HG02943 (cell line): ENCODE measurements at regions not wholly inside any gene's neighbourhood (a gene's known extent, or its start where the extent isn't known, plus 50 kb on each side); places are given as distances from the start of the nearest gene placed in this dataset.

ENCODE experiments used
- ATAC-seq: cut with Tn5 transposase; IDR thresholded peaks from one replicate; pipeline ENCODE4 v1.9.1; 2021; ENCODE audit warnings: mild to moderate bottlenecking, low read depth, moderate library complexity; ENCODE audit not compliant: unreplicated experiment

DNA sequence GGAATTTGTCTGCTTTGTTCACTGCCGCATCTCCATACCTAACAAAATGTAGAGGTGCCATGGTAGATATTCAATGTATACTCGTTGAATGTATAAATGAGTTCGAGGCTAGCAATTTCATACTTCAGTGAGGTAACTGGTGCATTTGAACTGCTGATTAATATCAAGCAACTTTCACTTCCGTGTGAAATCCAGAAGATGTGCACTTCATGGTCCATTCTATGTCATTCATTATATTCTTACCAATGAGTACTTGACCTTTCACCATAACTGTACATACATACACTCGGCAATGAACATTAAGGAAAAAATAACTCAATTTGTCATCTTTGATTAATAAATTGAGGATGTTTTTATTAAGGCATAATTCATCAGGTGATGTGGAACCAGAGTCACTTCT is 598.5 kb downstream of the ZNF385D start:
- no peak for ATAC-seq

- ATAC-seq, result no peak
Observed at GRCh38 chr3:21142949-21143348, 608.1 kb downstream of the ZNF385D start.

- ATAC-seq, result no peak
Observed at GRCh38 chr3:21142031-21142430, 609.0 kb downstream of the ZNF385D start.

DNA sequence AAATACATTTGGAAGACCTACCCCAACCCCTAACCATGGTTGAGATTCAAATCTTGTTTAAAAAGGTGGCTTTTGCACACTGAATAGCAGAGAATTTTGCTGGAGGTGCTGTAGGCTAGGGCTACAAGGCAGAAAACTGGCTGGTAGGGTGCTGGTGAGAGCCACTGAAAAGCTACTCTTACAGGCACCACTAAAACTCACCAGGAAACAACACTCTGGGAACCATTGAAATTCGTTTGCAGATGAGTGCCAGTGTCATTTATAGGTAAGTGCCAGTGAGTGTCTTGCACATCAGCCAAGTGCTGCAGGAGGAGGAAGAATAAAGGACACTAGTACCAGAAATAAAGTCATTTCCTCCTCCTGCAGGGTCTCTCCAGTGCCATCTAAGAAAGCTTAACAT is 610.2 kb downstream of the ZNF385D start:
- ATAC-seq, result no peak

- no peak for ATAC-seq
Observed at GRCh38 chr3:21138085-21138484, 612.9 kb downstream of the ZNF385D start.

DNA sequence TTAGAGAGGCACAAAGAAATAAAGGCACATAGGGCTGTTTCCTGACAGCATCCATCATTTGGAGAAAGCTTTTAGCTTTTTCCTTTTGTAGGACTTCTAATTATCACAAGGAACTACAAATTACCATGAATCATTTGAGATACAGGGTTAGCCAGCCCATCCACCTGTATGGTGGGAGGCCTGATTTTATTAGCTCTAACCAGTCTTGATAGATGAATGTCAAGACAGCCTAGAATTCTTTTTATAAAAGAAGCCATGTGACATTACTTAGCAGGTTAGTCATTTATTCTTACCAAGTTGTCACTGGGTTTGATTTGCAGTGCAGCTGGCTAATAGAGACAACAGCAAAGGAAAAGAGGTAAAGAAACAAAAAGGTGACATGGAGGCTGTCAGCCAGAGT is 618.1 kb downstream of the ZNF385D start:
- no peak for ATAC-seq

- ATAC-seq, result no peak
Observed at GRCh38 chr3:21120826-21121225, 630.2 kb downstream of the ZNF385D start.

DNA sequence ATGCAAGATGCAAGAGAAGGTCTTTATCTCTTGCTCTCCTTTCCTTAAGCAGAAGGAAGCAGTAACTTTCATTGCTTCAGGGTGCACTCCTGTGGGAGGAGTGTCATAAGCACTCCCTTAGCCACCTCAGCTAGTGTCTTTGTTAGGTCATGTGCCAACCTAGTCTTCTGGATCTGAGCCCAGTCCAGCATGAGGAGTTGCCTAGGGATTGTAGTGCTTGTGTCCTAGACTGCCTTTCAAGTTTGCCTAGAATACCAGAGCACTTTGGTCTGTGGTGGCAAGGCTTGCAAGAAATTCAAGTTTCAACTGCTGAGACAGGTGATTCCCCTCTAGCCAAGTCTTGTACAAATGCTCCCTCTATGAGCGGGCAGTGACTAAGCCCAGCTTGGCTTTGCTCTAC is 633.6 kb downstream of the ZNF385D start:
- ATAC-seq, result no peak

- no peak for ATAC-seq
Observed at GRCh38 chr3:21109056-21109455, 642.0 kb downstream of the ZNF385D start.

- no peak for ATAC-seq
Observed at GRCh38 chr3:21105784-21106183, 645.2 kb downstream of the ZNF385D start.

DNA sequence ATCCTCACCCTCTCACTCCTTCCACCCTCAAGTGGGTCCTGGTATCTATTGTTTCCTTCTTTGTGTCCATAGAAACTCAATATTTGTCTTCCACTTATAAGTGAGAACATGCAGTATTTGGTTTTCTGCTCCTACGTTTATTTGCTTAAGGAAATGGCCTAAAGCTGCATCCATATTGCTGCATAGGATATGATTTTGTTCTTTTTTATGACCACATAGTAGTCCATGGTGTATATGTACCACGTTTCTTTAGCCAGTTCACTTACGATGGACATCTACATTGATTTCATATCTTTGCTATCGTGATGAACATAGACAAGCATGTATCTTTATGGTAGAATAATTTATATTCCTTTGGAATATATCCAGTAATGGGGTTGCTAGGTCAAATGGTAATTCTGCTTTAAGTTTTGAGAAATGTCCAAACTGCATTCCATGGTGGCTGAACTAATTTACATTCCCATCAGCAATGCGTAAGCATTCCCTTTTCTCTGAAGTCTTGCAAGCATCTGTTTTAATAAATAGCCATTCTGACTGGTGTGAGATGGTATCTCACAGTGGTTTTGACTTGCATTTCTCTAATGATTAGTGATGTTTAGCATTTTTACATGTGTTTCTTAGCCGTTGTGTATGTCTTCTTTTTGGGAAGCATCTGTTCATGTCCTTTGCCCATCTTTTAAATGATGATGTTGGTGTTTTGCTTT is 650.2 kb downstream of the ZNF385D start:
- ATAC-seq, result no peak

DNA sequence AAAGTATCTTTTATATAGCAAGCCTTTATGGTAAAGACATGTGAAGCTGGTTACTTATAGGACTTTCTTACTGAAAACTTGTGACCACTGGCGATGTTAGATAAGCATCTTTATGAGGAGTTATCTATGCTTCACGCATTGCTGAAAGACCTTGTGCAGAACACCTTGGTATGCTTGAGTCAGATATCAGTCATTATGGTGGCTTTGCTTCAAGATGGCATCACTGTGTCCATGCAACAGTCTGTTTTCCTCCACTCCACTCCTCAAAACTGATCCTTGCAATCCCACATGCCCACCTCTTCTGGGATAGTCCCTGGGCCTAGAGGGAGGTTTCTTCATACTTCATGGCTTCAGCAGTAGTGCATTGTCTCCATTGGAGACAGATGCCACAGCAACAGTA is 656.3 kb downstream of the ZNF385D start:
- no peak for ATAC-seq

DNA sequence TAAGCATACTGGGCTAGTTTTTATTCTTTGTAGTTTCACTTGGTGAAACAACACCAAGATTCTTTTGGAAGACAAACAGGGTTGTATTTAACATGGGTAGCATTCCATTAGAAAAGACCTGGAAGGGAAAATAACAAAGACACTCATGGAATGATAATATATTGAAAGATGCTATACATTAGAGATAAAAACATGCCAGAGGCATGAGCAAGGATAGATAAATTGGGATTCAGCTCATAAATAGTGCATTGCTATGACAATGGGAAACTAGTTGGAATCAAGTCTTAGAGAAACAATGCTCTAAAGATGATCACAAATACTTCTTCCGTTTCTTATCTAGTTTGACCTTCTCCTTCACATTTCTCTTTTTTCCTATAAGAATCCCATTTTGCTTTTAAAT is 677.4 kb downstream of the ZNF385D start:
- ATAC-seq, result no peak

DNA sequence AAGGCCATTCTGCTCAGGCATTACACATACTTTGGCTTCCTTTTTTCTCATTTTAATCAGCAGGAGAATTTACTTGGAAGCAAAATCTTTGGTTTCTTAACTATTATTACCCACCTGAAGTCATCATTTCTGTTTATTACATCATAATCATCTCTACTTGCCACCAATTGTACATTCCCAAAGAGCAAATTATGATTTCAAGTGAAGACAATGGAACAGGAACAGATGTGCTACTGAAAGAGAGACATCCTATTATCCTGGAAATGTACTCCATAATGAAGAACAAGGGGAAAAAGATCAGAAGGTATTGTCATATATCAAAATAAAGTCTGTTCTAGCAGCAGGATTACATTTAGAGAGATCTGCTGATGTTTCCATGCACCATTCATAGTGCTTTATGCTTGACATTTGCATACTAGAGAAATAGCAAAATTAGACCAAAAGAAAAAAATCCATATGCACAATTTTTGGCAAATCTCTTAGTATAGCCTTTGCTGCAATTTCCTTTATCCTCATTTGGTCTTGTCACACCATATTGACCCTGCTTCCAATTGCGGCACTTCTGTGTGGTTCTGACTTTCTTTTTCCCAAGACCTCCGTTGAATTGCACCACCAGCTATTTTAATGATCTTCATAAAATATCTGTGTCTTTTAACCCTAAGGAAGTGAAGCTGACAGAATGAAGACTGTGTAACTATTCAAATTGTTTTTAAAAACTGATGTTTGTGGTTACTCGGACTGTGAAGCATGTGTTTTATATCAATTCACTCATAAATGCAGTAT is 683.8 kb downstream of the ZNF385D start:
- ATAC-seq, result no peak

DNA sequence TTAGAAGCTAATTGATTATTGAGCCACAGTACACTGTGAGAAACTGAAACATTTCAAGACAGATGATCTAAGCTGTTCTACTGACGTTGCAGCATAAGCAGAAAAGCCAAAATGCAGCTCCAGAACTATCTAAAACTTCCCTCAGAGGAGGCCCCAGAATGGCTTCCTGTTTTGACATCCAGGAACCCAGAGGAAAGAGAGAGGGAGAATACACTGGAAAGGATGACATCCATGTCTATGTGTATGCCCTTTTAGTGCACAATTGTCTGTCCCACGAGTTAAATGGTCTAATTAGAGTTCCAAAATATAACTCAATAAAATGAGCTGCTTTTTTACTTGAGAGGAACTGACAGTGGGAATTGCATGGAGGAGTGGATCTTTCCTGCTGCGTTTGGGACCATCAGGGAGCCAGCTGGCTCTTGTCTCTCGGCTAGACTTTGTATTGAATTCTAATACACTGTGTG is 688.1 kb downstream of the ZNF385D start:
- no peak for ATAC-seq

GRCh38 chr3:21059404-21059803 is 691.6 kb downstream of the ZNF385D start:
- no peak for ATAC-seq

- ATAC-seq, result no peak
Observed at GRCh38 chr3:21056293-21056692, 694.7 kb downstream of the ZNF385D start.

GRCh38 chr3:21055015-21055414 is 696.0 kb downstream of the ZNF385D start:
- no peak for ATAC-seq

DNA sequence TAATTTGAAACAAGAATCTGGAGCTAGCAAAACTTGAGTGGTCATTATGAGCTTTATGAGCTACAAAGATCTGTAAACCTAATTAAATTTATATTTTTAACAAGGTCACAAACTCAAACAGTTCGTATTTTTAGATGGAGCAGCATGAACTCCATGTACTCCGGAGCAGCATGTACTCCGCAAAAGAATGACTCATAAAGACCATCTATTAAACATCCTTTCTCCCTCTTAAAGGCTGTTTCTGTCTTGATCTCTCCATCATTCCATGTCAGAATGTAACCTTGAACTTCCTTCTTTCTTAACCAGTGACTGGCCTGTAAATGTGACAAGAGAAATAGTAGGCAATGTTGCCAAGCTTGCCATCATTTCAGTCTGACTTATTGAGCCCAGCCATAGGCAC is 696.9 kb downstream of the ZNF385D start:
- ATAC-seq, result no peak

DNA sequence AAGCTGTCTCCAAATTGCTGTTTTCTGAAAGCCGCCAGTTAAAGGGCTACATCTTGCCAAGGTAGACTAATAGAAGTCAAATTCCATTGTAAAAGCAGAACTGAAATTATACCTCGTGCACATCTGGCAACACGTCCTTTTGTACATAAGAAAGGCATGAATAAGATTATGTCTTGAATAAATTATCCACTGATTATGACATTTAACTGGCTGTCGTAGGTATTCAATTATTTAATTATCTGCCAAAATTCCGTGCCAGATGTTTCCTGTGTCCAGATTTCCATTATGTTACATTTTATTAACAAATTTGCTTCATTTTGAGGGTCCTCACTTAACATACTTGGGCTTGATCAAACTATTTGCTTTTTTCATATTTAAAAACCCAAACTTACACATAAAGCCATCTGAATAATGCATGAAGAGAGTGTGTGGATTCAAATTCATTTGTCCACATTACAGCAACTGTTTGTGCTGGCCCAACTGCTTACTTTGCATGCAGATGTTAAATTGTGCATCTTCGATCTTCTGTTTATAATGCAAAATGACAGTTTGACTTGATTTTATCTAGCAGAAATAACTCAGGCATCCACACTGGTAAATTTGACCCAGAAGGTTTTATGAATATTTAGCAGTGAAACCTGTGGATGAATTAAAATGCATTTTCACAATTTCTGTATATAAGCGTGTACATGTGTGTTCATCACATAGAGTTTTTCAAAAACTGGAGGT is 701.5 kb downstream of the ZNF385D start:
- ATAC-seq, result no peak

GRCh38 chr3:21043139-21043538 is 707.9 kb downstream of the ZNF385D start:
- no peak for ATAC-seq
